HEK293 (cell line): ENCODE measurements at regions not wholly inside any gene's neighbourhood (a gene's known extent, or its start where the extent isn't known, plus 50 kb on each side); places are given as distances from the start of the nearest gene placed in this dataset.

Experiments
- CTCF ChIP-seq: fragments of 450-650 bp; formaldehyde crosslinking; IDR thresholded peaks from 2 replicates; pipeline ENCODE4 v1.5.1; 2016; ENCODE audit warnings: missing biosample characterization, missing genetic modification characterization
- PBX3 ChIP-seq: sonication (generic); formaldehyde crosslinking; IDR thresholded peaks from 2 replicates; pipeline ENCODE4 v1.8.1; 2022; ENCODE audit warnings: mild to moderate bottlenecking, moderate library complexity, missing genetic modification reagents
- TCF7L2 ChIP-seq: IDR thresholded peaks from 2 replicates; pipeline ENCODE4 v1.6.1; 2011; ENCODE audit warnings: low read depth, mild to moderate bottlenecking, inconsistent platforms, low read length, moderate library complexity, borderline replicate concordance
- ZBTB21 ChIP-seq: fragments of 450-650 bp; formaldehyde crosslinking; IDR thresholded peaks from 2 replicates; pipeline ENCODE4 v1.5.1; 2017; ENCODE audit warnings: missing biosample characterization, missing genetic modification characterization
- ZFP69B ChIP-seq: fragments of 450-650 bp; formaldehyde crosslinking; IDR thresholded peaks from 2 replicates; pipeline ENCODE4 v1.5.1; 2016; ENCODE audit warnings: missing biosample characterization, missing genetic modification characterization
- ZNF174 ChIP-seq: fragments of 450-650 bp; formaldehyde crosslinking; IDR thresholded peaks from 2 replicates; pipeline ENCODE4 v1.5.0; 2017; ENCODE audit warnings: missing biosample characterization, mild to moderate bottlenecking, missing genetic modification characterization
- ZNF175 ChIP-seq: fragments of 450-650 bp; formaldehyde crosslinking; IDR thresholded peaks from 2 replicates; pipeline ENCODE4 v1.5.1; 2016; ENCODE audit warnings: missing biosample characterization, missing genetic modification characterization
- ZNF274 ChIP-seq, 2 experiments: fragments of 200-500 bp in 1 of 2; fragments of 450-650 bp in 1 of 2; sonication (Bioruptor generic) in 1 of 2; formaldehyde crosslinking in 1 of 2; IDR thresholded peaks; 2 replicates each; pipeline versions ENCODE4 v1.5.1 to v1.6.1; 2014 to 2016; ENCODE audit warnings: borderline replicate concordance in 1 of 2, inconsistent platforms in 1 of 2, low read length in 1 of 2, missing biosample characterization in 1 of 2, missing genetic modification characterization in 1 of 2
- ZNF302 ChIP-seq: fragments of 450-650 bp; formaldehyde crosslinking; IDR thresholded peaks from 2 replicates; pipeline ENCODE4 v1.5.1; 2016; ENCODE audit warnings: missing biosample characterization, missing genetic modification characterization, low read depth
- ZNF341 ChIP-seq: fragments of 450-650 bp; formaldehyde crosslinking; IDR thresholded peaks from 2 replicates; pipeline ENCODE4; 2016; ENCODE audit warnings: low read depth, missing biosample characterization, missing genetic modification characterization
- ZNF558 ChIP-seq: fragments of 450-650 bp; formaldehyde crosslinking; IDR thresholded peaks from 2 replicates; pipeline ENCODE4 v1.5.1; 2016; ENCODE audit warnings: missing biosample characterization, missing genetic modification characterization
- ZNF561 ChIP-seq: fragments of 450-650 bp; IDR thresholded peaks from 2 replicates; pipeline ENCODE4 v1.5.1; 2018; ENCODE audit warnings: missing biosample characterization, missing genetic modification characterization, borderline replicate concordance

GRCh38 chr10:36683421-36683820 lies 442.0 kb upstream of the ANKRD30A start:
- TF ChIP-seq CTCF (tag by site-specific recombination): no peak
- TF ChIP-seq ZNF175: no peak
- TF ChIP-seq ZNF561 (tag by site-specific recombination): no peak
- no peak for TF ChIP-seq TCF7L2
- no peak for TF ChIP-seq ZNF274 (IDR thresholded peaks at IDR 0.05; ENCODE audit: low read length)
- no peak for TF ChIP-seq ZNF274 (tag by site-specific recombination; IDR thresholded peaks at IDR 0.05; ENCODE audit: borderline replicate concordance)
- TF ChIP-seq ZNF341 (tag by site-specific recombination): no peak
- TF ChIP-seq ZNF558 (tag by site-specific recombination): no peak
- no peak for TF ChIP-seq ZFP69B
- TF ChIP-seq ZNF174 (tag by site-specific recombination): no peak
- no peak for TF ChIP-seq ZBTB21 (tag by site-specific recombination)
- TF ChIP-seq ZNF302 (tag by site-specific recombination): no peak
- TF ChIP-seq PBX3 (CRISPR knock-in tag): no peak
